IMR-90 (cell line): ENCODE measurements at regions not wholly inside any gene's neighbourhood (a gene's known extent, or its start where the extent isn't known, plus 50 kb on each side); places are given as distances from the start of the nearest gene placed in this dataset.

Source experiments
- ATAC-seq: fragments of 200-7000 bp; cut with Tn5 transposase; 2 replicates; pipeline ENCODE4 v1.9.1; 2020; ENCODE audit warnings: low read depth, mild to moderate bottlenecking, moderate library complexity
- BruUV-seq: library from RNA; stranded (reverse); fragments of 400-500 nt; replicated peaks from 2 replicates; lab custom pipeline; 2021; lab: Mats Ljungman, UMichigan
- CTCF ChIA-PET: fragments of 300-600 bp; formaldehyde crosslinking; extraction: SDS; loops from one replicate; lab custom pipeline; 2021; ENCODE audit warnings: antibody characterized with exemption; lab: Yijun Ruan, JAX
- POLR2A ChIA-PET: fragments of 300-600 bp; sonication (Branson Sonifier 250); formaldehyde crosslinking; loops from one replicate; lab custom pipeline; 2022; ENCODE audit warnings: antibody characterized with exemption; ENCODE audit not compliant: unreplicated experiment; lab: Charles Lee
- DNase-seq: peaks from one replicate; pipeline ENCODE4 v3.0.0; 2013
- H2AFZ ChIP-seq: replicated peaks from 2 replicates; pipeline ENCODE3; 2013; ENCODE audit warnings: low read length, mild to moderate bottlenecking; ENCODE audit not compliant: poor library complexity
- H2AK5ac ChIP-seq: 2 replicates; pipeline ENCODE4 v1.6.1; 2013; ENCODE audit warnings: low read depth, low read length, inconsistent platforms
- H2AK9ac ChIP-seq: replicated peaks from 2 replicates; pipeline ENCODE3; 2013; ENCODE audit warnings: mild to moderate bottlenecking, low read depth, low read length, moderate library complexity; ENCODE audit not compliant: poor library complexity
- H2BK120ac ChIP-seq: 2 replicates; pipeline ENCODE4 v1.6.1; 2013; ENCODE audit warnings: low read depth, low read length, inconsistent platforms
- H2BK15ac ChIP-seq: 3 replicates; pipeline ENCODE4 v1.6.1; 2013; ENCODE audit warnings: low read depth, low read length, inconsistent platforms
- H2BK20ac ChIP-seq: 2 replicates; pipeline ENCODE4 v1.6.1; 2013; ENCODE audit warnings: low read depth, mild to moderate bottlenecking, inconsistent platforms, low read length, moderate library complexity
- H2BK5ac ChIP-seq: 2 replicates; pipeline ENCODE4 v1.6.1; 2013; ENCODE audit warnings: mild to moderate bottlenecking, low read depth, low read length, inconsistent platforms; ENCODE audit not compliant: poor library complexity, severe bottlenecking
- H3K14ac ChIP-seq: replicated peaks from 2 replicates; pipeline ENCODE4 v1.6.1; 2013; ENCODE audit warnings: low read depth, low read length, inconsistent platforms
- H3K18ac ChIP-seq: 2 replicates; pipeline ENCODE4 v1.6.1; 2013; ENCODE audit warnings: low read depth, low read length, control low read depth
- H3K23ac ChIP-seq: 2 replicates; pipeline ENCODE4 v1.6.1; 2013; ENCODE audit warnings: low read depth, low read length, inconsistent platforms
- H3K27ac ChIP-seq: 2 replicates; pipeline ENCODE4 v1.5.1; 2013; ENCODE audit warnings: mild to moderate bottlenecking, control low read depth, low read length; ENCODE audit not compliant: insufficient read depth
- H3K27me3 ChIP-seq: 2 replicates; pipeline ENCODE4 v1.6.1; 2013; ENCODE audit warnings: low read length; ENCODE audit not compliant: control insufficient read depth, insufficient read depth
- H3K36me3 ChIP-seq: 2 replicates; pipeline ENCODE4 v1.6.1; 2013; ENCODE audit warnings: low read length, mixed read lengths; ENCODE audit not compliant: control insufficient read depth, insufficient read depth
- H3K4ac ChIP-seq: 2 replicates; pipeline ENCODE4 v1.6.1; 2013; ENCODE audit warnings: low read depth, low read length, inconsistent platforms
- H3K4me1 ChIP-seq: 2 replicates; pipeline ENCODE4 v1.6.1; 2013; ENCODE audit warnings: low read length, mixed read lengths; ENCODE audit not compliant: control insufficient read depth, insufficient read depth
- H3K4me2 ChIP-seq: 2 replicates; pipeline ENCODE4 v1.6.1; 2013; ENCODE audit warnings: low read depth, mild to moderate bottlenecking, control low read depth, low read length, moderate library complexity
- H3K4me3 ChIP-seq: 2 replicates; pipeline ENCODE4 v1.5.1; 2013; ENCODE audit warnings: low read depth, mild to moderate bottlenecking, control low read depth, low read length, moderate library complexity; ENCODE audit not compliant: insufficient read depth
- H3K56ac ChIP-seq: 2 replicates; pipeline ENCODE4 v1.6.1; 2013; ENCODE audit warnings: low read length, inconsistent platforms; ENCODE audit not compliant: insufficient read depth; ENCODE audit errors: extremely low read depth
- H3K79me1 ChIP-seq, 2 experiments: 2 replicates each; pipeline ENCODE4 v1.6.1; 2013; ENCODE audit warnings: low read length in 2 of 2, inconsistent platforms in 1 of 2, low read depth in 1 of 2
- H3K9ac ChIP-seq: 2 replicates; pipeline ENCODE4 v1.6.1; 2013; ENCODE audit warnings: low read depth, low read length, control low read depth
- H3K9me1 ChIP-seq: 2 replicates; pipeline ENCODE4 v1.6.1; 2013; ENCODE audit warnings: low read length, inconsistent platforms; ENCODE audit not compliant: insufficient read depth
- H3K9me3 ChIP-seq: 2 replicates; pipeline ENCODE4 v1.6.1; 2013; ENCODE audit warnings: low read length; ENCODE audit not compliant: control insufficient read depth, insufficient read depth
- H4K20me1 ChIP-seq: 2 replicates; pipeline ENCODE4 v1.6.1; 2013; ENCODE audit warnings: low read length, inconsistent platforms; ENCODE audit not compliant: insufficient read depth
- H4K5ac ChIP-seq: 2 replicates; pipeline ENCODE4 v1.6.1; 2013; ENCODE audit warnings: mild to moderate bottlenecking, low read depth, low read length, control low read depth
- H4K8ac ChIP-seq, 2 experiments: 2 replicates each; pipeline ENCODE4 v1.6.1; 2013; ENCODE audit warnings: low read depth in 2 of 2, low read length in 2 of 2, control low read depth in 1 of 2, inconsistent platforms in 1 of 2
- H4K91ac ChIP-seq: 2 replicates; pipeline ENCODE4 v1.6.1; 2013; ENCODE audit warnings: low read depth, low read length, inconsistent platforms; ENCODE audit not compliant: insufficient read depth
- BHLHE40 ChIP-seq: fragments of 150-350 bp; IDR thresholded peaks from 2 replicates; pipeline ENCODE4 v1.6.1; 2016; ENCODE audit warnings: mild to moderate bottlenecking, low read depth, low read length
- CEBPB ChIP-seq: IDR thresholded peaks from 2 replicates; pipeline ENCODE4 v1.6.1; 2012; ENCODE audit warnings: low read depth, low read length, improper control_type of control experiment
- FOS ChIP-seq: fragments of 150-350 bp; IDR thresholded peaks from 2 replicates; pipeline ENCODE4 v1.6.1; 2016; ENCODE audit warnings: low read depth, low read length
- MAFK ChIP-seq: IDR thresholded peaks from 2 replicates; pipeline ENCODE4 v1.6.1; 2012; ENCODE audit warnings: low read depth, low read length, improper control_type of control experiment
- MAZ ChIP-seq: IDR thresholded peaks from 2 replicates; pipeline ENCODE4 v1.6.1; 2012; ENCODE audit warnings: low read depth, mild to moderate bottlenecking, low read length, improper control_type of control experiment, moderate library complexity, borderline replicate concordance
- MXI1 ChIP-seq: IDR thresholded peaks from 2 replicates; pipeline ENCODE4 v1.6.1; 2012; ENCODE audit warnings: low read depth, mild to moderate bottlenecking, low read length, moderate library complexity, borderline replicate concordance
- NFE2L2 ChIP-seq: fragments of 150-350 bp; IDR thresholded peaks from 2 replicates; pipeline ENCODE4 v1.6.1; 2016; ENCODE audit warnings: low read depth, mild to moderate bottlenecking, low read length
- POLR2A ChIP-seq: IDR thresholded peaks from 2 replicates; pipeline ENCODE4 v1.6.1; 2012; ENCODE audit warnings: mild to moderate bottlenecking, low read depth, low read length
- RAD21 ChIP-seq: IDR thresholded peaks from 2 replicates; pipeline ENCODE4 v1.6.1; 2012; ENCODE audit warnings: low read length, improper control_type of control experiment
- RCOR1 ChIP-seq: IDR thresholded peaks from 2 replicates; pipeline ENCODE4 v1.6.1; 2012; ENCODE audit warnings: mild to moderate bottlenecking, low read length, improper control_type of control experiment; ENCODE audit not compliant: insufficient replicate concordance
- RFX5 ChIP-seq: IDR thresholded peaks from 2 replicates; pipeline ENCODE4 v1.8.0; 2012; ENCODE audit warnings: low read depth, mild to moderate bottlenecking, low read length, moderate library complexity
- SMC3 ChIP-seq: fragments of 150-350 bp; IDR thresholded peaks from 2 replicates; pipeline ENCODE4 v1.6.1; 2016; ENCODE audit warnings: low read depth, mild to moderate bottlenecking, antibody characterized with exemption, low read length, moderate library complexity
- WGBS, 2 experiments: methylation state at CpG; one replicate each; pipeline versions ENCODE4 v1.1.5 to v1.1.7; 2013; ENCODE audit warnings: missing lambda C conversion rate in 2 of 2; ENCODE audit not compliant: insufficient read length in 1 of 2; ENCODE audit errors: extremely low coverage in 2 of 2; 5-methylcytosine and 5-hydroxymethylcytosine counted together
- dilution Hi-C: fragments of 300-500 bp; cut with HindIII; formaldehyde crosslinking; loops from one replicate; pipeline ENCODE4 v1.14.3; 2018; ENCODE audit warnings: low sequenced_read_pairs; ENCODE audit not compliant: unreplicated experiment
- in situ Hi-C: fragments of 300-500 bp; cut with MboI; formaldehyde crosslinking; loops from 3 replicates; pipeline ENCODE4 v1.14.3; 2019; ENCODE audit warnings: low sequenced_read_pairs, inconsistent platforms, mixed read lengths
- intact Hi-C: fragments of 100-400 bp; cut with micrococcal nuclease; formaldehyde crosslinking; loops from 2 replicates; pipeline ENCODE4 v1.10.0; 2022

DNA sequence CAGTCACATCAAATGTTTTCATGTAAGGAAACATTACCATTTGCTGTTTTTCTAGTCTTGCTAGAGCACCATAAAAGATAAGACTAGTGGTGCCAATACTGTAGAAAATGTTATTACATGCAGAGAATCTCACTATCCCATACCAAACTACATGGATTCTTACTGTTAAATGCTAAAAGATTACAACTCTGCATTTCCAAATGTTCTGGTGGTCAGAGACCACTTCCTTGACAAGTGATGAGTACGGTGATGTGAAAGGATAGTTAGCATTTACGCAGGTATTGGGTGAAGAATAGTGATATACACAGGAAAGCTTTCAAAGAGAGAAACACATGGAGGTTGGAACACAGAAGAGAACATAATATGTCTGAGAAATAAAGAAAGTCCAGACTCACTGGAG lies 98.2 kb downstream of the GGTLC2 start:
- Histone ChIP-seq H3K27me3 (peaks cover 8% of the 10 kb centered on the region), H3K9ac (no peak overlapping the region), H3K14ac (no peak overlapping the region), H2AK9ac (no peak overlapping the region), H4K91ac (no peak overlapping the region), H3K9me1 (no peaks in the 10 kb centered on the region), H4K8ac (no peak overlapping the region), H3K4me1 (no peaks in the 10 kb centered on the region), H3K9me3 (no peaks in the 10 kb centered on the region), H2BK15ac (no peak overlapping the region), H4K5ac (no peak overlapping the region), H2BK5ac (no peak overlapping the region), H3K36me3 (no peaks in the 10 kb centered on the region), H3K79me1 (no peaks in the 10 kb centered on the region), H4K20me1 (no peaks in the 10 kb centered on the region), H2AFZ (no peak overlapping the region), H3K56ac (no peak overlapping the region), H2BK20ac (no peak overlapping the region), H3K4me3 (no peak overlapping the region), H3K23ac (no peak overlapping the region), H3K4me2 (no peak overlapping the region), H3K4ac (no peak overlapping the region), H3K27ac (no peak overlapping the region), H3K18ac (no peak overlapping the region), H2BK120ac (no peak overlapping the region), H2AK5ac (no peak overlapping the region)
- TF ChIP-seq CEBPB (no peak), POLR2A (no peak), RAD21 (no peak), SMC3 (no peak), MAZ (no peak), FOS (no peak), RFX5 (no peak), NFE2L2 (no peak), MAFK (no peak), MXI1 (no peak), RCOR1 (no peak), BHLHE40 (no peak)
- DNase-seq, result no peak
- no TSS peak for BruUV-seq
- in situ Hi-C loops, result no loop called here
- dilution Hi-C loops, result no loop called here
- ChIA-PET POLR2A (no interaction called here), CTCF (interaction anchor here (0.6 to 1.0 kb wide), 2 partner anchors 11 to 23 kb away, joined by 3 read pairs; no protein-coding TSS in a partner anchor)
- WGBS, 2 experiments, result no CpG with 5 or more reads among the region's 2 CpGs
- no peak for ATAC-seq
- intact Hi-C loops, result loop anchor here (10.0 kb wide), 1 partner anchor 78 kb away; no protein-coding TSS in a partner anchor
